ENCODE measurements at regions not wholly inside any gene's neighbourhood (a gene's known extent, or its start where the extent isn't known, plus 50 kb on each side); places are given as distances from the start of the nearest gene placed in this dataset.

GRCh38 chr10:90526721-90527120 is 331.1 kb downstream of the HTR7 start:
- no peak for DNase-seq (ENCODE audit: low spot score, unreplicated experiment)
- Mint-ChIP-seq H3K9me3 (ENCODE audit: low read depth) (no peaks in the 10 kb centered on the region), H3K4me3 (ENCODE audit: low read depth) (no peak overlapping the region), H3K4me1 (ENCODE audit: low read depth) (no peaks in the 10 kb centered on the region), H3K27me3 (no peaks in the 10 kb centered on the region), H3K27ac (no peak overlapping the region), H3K36me3 (ENCODE audit: insufficient read depth) (no peaks in the 10 kb centered on the region)
- TF ChIP-seq CTCF (IDR thresholded peaks at IDR 0.05; ENCODE audit: unreplicated experiment), result no peak

GRCh38 chr10:90530521-90530920 is 327.3 kb downstream of the HTR7 start:
- H3K36me3 Mint-ChIP-seq (ENCODE audit: insufficient read depth), result no peaks in the 10 kb centered on the region
- no peak for DNase-seq (ENCODE audit: low spot score, unreplicated experiment)
- no peaks in the 10 kb centered on the region for H3K4me1 Mint-ChIP-seq (ENCODE audit: low read depth)
- no peak overlapping the region for H3K27ac Mint-ChIP-seq
- no peak for TF ChIP-seq CTCF (IDR thresholded peaks at IDR 0.05; ENCODE audit: unreplicated experiment)
- no peaks in the 10 kb centered on the region for H3K9me3 Mint-ChIP-seq (ENCODE audit: low read depth)
- H3K4me3 Mint-ChIP-seq (ENCODE audit: low read depth), result no peak overlapping the region
- H3K27me3 Mint-ChIP-seq, result no peaks in the 10 kb centered on the region

- Mint-ChIP-seq H3K27ac (no peak overlapping the region), H3K36me3 (ENCODE audit: insufficient read depth) (no peaks in the 10 kb centered on the region), H3K9me3 (ENCODE audit: low read depth) (peaks cover 5% of the 10 kb centered on the region), H3K4me3 (ENCODE audit: low read depth) (no peak overlapping the region), H3K27me3 (no peaks in the 10 kb centered on the region), H3K4me1 (ENCODE audit: low read depth) (no peaks in the 10 kb centered on the region)
- no peak for TF ChIP-seq CTCF (IDR thresholded peaks at IDR 0.05; ENCODE audit: unreplicated experiment)
- DNase-seq (ENCODE audit: low spot score, unreplicated experiment), result no peak
Measured at GRCh38 chr10:90557385-90557784, 300.5 kb downstream of the HTR7 start.

- Mint-ChIP-seq H3K4me1 (ENCODE audit: low read depth) (no peaks in the 10 kb centered on the region), H3K4me3 (ENCODE audit: low read depth) (no peak overlapping the region), H3K9me3 (ENCODE audit: low read depth) (peaks cover 5% of the 10 kb centered on the region), H3K27ac (no peak overlapping the region), H3K36me3 (ENCODE audit: insufficient read depth) (no peaks in the 10 kb centered on the region), H3K27me3 (no peaks in the 10 kb centered on the region)
- TF ChIP-seq CTCF (IDR thresholded peaks at IDR 0.05; ENCODE audit: unreplicated experiment), result no peak
- DNase-seq (ENCODE audit: low spot score, unreplicated experiment), result no peak
Measured at GRCh38 chr10:90560331-90560730, 297.5 kb downstream of the HTR7 start.

- Mint-ChIP-seq H3K4me1 (ENCODE audit: low read depth) (no peaks in the 10 kb centered on the region), H3K4me3 (ENCODE audit: low read depth) (no peak overlapping the region), H3K27ac (no peak overlapping the region), H3K27me3 (no peaks in the 10 kb centered on the region), H3K9me3 (ENCODE audit: low read depth) (peaks cover 5% of the 10 kb centered on the region), H3K36me3 (ENCODE audit: insufficient read depth) (no peaks in the 10 kb centered on the region)
- TF ChIP-seq CTCF (IDR thresholded peaks at IDR 0.05; ENCODE audit: unreplicated experiment), result no peak
- DNase-seq (ENCODE audit: low spot score, unreplicated experiment), result no peak
Measured at GRCh38 chr10:90561666-90562065, 296.2 kb downstream of the HTR7 start.
